ENCODE measurements at regions not wholly inside any gene's neighbourhood (a gene's known extent, or its start where the extent isn't known, plus 50 kb on each side); places are given as distances from the start of the nearest gene placed in this dataset.

DNA sequence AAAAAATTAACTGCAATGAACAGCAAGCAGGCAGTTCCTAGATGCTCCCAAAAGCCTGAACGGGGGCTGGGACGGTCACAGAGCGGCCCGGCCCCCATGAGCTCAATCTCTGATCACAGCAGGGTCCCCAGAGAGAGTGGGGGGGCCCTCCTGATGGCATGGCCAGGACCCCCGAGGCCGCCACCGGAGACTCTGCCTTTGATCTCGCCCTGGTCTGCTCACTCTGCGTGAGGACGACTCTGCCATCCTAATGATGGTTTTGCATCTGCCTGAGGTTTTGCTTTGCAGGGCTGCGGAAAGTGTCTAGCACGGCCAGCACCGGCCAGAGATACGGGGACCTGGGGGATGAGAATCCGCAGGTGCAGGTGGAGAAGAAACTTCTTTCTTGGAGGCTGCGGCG is 103.8 kb downstream of the SHOX start:
- H3K18ac ChIP-seq (ENCODE audit: extremely low read depth, low read length): no peak overlapping the region
- no peak for FAIRE-seq
- no peak overlapping the region for H2BK5ac ChIP-seq (ENCODE audit: low read depth, low read length)
- no peak overlapping the region for H3K4me2 ChIP-seq (ENCODE audit: insufficient read depth in 1 of 2, low read depth in 2 of 2, low read length in 2 of 2)
- no peaks in the 10 kb centered on the region for H3K79me2 ChIP-seq (ENCODE audit: control insufficient read depth in 1 of 2, insufficient read depth in 2 of 2, low read length in 2 of 2)
- H2AK5ac ChIP-seq (ENCODE audit: low read depth, low read length): no peak overlapping the region
- no peak overlapping the region for H4K5ac ChIP-seq (ENCODE audit: insufficient read length, low read depth, low read length)
- POLR2A ChIA-PET (ENCODE audit: partially characterized antibody): no interaction called here
- H2BK20ac ChIP-seq (ENCODE audit: low read length): no peak overlapping the region
- H4K91ac ChIP-seq (replicated peaks; ENCODE audit: insufficient read length, low read length): no peak overlapping the region
- H3K9me3 ChIP-seq (ENCODE audit: insufficient read depth in 2 of 2, low read depth in 1 of 2, low read length in 1 of 2): no peaks in the 10 kb centered on the region
- H3K23me2 ChIP-seq (ENCODE audit: low read depth, low read length): peaks cover 4% of the 10 kb centered on the region
- no peak overlapping the region for H3K27ac ChIP-seq (ENCODE audit: low read depth, low read length)
- H3K56ac ChIP-seq (replicated peaks; ENCODE audit: insufficient read length, low read depth, low read length): no peak overlapping the region
- H3K4me1 ChIP-seq (replicated peaks in 1 of 4; ENCODE audit: control insufficient read depth in 3 of 4, insufficient read depth in 4 of 4, low read length in 3 of 4): no peaks in the 10 kb centered on the region
- no peak overlapping the region for H3K4me3 ChIP-seq (ENCODE audit: extremely low read depth in 1 of 4, insufficient read depth in 2 of 4, low read depth in 3 of 4, low read length in 4 of 4)
- no peak for DNase-seq (ENCODE audit: low read depth in 1 of 2, low spot score in 2 of 2)
- peak overlapping the region; percentile 32; the same call in 1 of the 2 replicates for H2AFZ ChIP-seq (ENCODE audit: low read length)
- 84% methylated on average over 17 of the region's 17 CpGs; no CpG with 5 or more reads in 1 of the 2 experiments for WGBS, 2 experiments (ENCODE audit: extremely low coverage in 1 of 2, insufficient coverage in 1 of 2, insufficient read length in 1 of 2, insufficient replicate concordance in 2 of 2, low coverage in 1 of 2, low lambda C conversion rate in 2 of 2, missing lambda C conversion rate in 1 of 2)
- no peaks in the 10 kb centered on the region for H3K36me3 ChIP-seq (ENCODE audit: control insufficient read depth in 2 of 4, insufficient read depth in 4 of 4, low read length in 3 of 4)
- no peak overlapping the region for H3K14ac ChIP-seq (ENCODE audit: insufficient read length)
- no peaks in the 10 kb centered on the region for H3K79me1 ChIP-seq (ENCODE audit: low read depth, low read length)
- no peak overlapping the region for H4K8ac ChIP-seq (ENCODE audit: extremely low read depth, insufficient read depth, low read length)
- H3K4ac ChIP-seq (replicated peaks; ENCODE audit: insufficient read length, low read depth, low read length): no peak overlapping the region
- no peak overlapping the region for H2BK15ac ChIP-seq (ENCODE audit: low read length)
- H3K9ac ChIP-seq (replicated peaks in 1 of 4; ENCODE audit: extremely low read depth in 1 of 4, low read depth in 3 of 4, low read length in 3 of 4): no peak overlapping the region
- no peak overlapping the region for H2BK120ac ChIP-seq (replicated peaks; ENCODE audit: low read depth, low read length)
- no peak overlapping the region for H2BK12ac ChIP-seq (ENCODE audit: low read depth, low read length)
- H4K20me1 ChIP-seq (replicated peaks in 1 of 2; ENCODE audit: control insufficient read depth in 1 of 2, insufficient read depth in 2 of 2, low read length in 2 of 2): peaks cover 0 to 2% of the 10 kb centered on the region in 2 experiments
- no peaks in the 10 kb centered on the region for H3K27me3 ChIP-seq (replicated peaks in 1 of 4; ENCODE audit: control insufficient read depth in 3 of 4, extremely low read depth in 1 of 4, insufficient read depth in 3 of 4, low read length in 3 of 4)
- no peak overlapping the region for H3K23ac ChIP-seq (ENCODE audit: insufficient read length)
- CTCF ChIA-PET (ENCODE audit: partially characterized antibody): no interaction called here
- TF ChIP-seq BACH1 (IDR thresholded peaks at IDR 0.05; ENCODE audit: low read length) (no peak), KDM4A (IDR thresholded peaks at IDR 0.05; ENCODE audit: low read depth, low read length, severe bottlenecking) (no peak), GTF2F1 (IDR thresholded peaks at IDR 0.05; ENCODE audit: borderline replicate concordance, low read depth, low read length) (no peak), YY1 (IDR thresholded peaks at IDR 0.05; ENCODE audit: low read depth, low read length) (no peak), BCL11A (IDR thresholded peaks at IDR 0.05; ENCODE audit: low read depth in 2 of 2, low read length in 2 of 2) (no peak)

Data from H1 (cell line).